ENCODE measurements at regions not wholly inside any gene's neighbourhood (a gene's known extent, or its start where the extent isn't known, plus 50 kb on each side); places are given as distances from the start of the nearest gene placed in this dataset.

DNA sequence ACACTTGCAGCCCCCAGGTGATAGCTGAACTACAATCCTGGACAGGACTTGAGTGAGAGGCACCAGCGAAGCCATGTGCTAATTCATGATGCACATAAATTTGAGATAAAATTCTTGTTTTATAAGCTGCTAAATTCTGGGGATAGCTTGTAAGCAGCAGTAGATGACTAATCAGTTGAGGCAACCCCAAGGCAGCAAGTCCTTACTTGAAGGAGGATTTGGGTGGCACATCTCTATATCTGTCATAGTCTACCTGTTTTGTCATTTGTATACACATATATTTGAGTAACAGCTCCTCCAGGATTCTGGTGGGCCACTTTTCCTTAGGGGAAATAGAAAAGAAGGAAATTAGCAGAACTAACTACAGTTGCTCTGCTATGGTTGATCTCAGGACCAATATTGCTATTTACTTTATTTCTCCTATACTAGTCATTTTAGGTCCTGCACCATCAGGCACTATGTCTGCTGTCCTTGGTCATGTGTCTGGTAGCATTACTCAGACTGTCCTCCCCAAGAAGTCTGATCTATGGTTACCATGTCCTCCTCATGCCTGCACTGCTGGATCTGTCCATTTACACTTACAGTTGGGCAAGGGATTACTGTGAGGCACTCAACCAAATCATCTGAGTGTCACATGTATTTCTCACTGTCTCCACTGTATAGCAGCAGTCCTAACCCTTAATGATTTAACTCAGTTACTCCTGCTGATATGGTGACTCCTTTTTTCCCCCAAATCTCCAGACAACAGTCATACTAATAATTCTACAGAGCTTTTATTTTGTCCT, 436.0 kb upstream of the CWC22 start:
- H3K27me3 ChIP-seq (ENCODE audit: control insufficient read depth, insufficient read depth, low read length), result no peaks in the 10 kb centered on the region
- H3K9ac ChIP-seq (ENCODE audit: low read depth, low read length), result no peak overlapping the region
- H3K9me3 ChIP-seq (replicated peaks; ENCODE audit: low read length), result no peaks in the 10 kb centered on the region
- H3K4me2 ChIP-seq (ENCODE audit: low read length), result no peak overlapping the region
- H3K4me3 ChIP-seq (ENCODE audit: low read length), result no peak overlapping the region
- H3K4me1 ChIP-seq (ENCODE audit: control insufficient read depth, insufficient read depth, low read length), result no peaks in the 10 kb centered on the region
- no peaks in the 10 kb centered on the region for H3K36me3 ChIP-seq (ENCODE audit: insufficient read depth, low read length)

DNA sequence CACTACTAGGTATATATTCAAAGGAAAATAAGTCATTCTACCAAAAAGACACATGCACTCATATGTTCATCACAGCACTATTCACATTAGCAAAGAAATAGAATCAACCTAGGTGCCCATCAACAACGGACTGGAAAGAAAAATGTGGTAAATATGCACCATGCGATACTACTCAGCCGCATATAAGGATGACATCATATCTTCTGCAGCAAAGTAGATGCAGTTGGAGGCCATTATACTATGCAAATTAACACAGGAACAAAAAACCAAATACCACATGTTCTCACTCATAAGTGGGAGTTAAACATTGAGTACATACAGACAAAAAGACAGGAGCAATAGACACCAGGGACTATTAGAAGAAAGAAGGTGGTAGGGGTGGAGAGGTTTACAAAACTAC, 412.1 kb upstream of the CWC22 start:
- no peak overlapping the region for H3K4me3 ChIP-seq (ENCODE audit: low read length)
- H3K4me1 ChIP-seq (ENCODE audit: control insufficient read depth, insufficient read depth, low read length), result no peaks in the 10 kb centered on the region
- H3K4me2 ChIP-seq (ENCODE audit: low read length), result no peak overlapping the region
- H3K36me3 ChIP-seq (ENCODE audit: insufficient read depth, low read length), result no peaks in the 10 kb centered on the region
- no peak overlapping the region for H3K9ac ChIP-seq (ENCODE audit: low read depth, low read length)
- no peaks in the 10 kb centered on the region for H3K27me3 ChIP-seq (ENCODE audit: control insufficient read depth, insufficient read depth, low read length)
- no peaks in the 10 kb centered on the region for H3K9me3 ChIP-seq (replicated peaks; ENCODE audit: low read length)

DNA sequence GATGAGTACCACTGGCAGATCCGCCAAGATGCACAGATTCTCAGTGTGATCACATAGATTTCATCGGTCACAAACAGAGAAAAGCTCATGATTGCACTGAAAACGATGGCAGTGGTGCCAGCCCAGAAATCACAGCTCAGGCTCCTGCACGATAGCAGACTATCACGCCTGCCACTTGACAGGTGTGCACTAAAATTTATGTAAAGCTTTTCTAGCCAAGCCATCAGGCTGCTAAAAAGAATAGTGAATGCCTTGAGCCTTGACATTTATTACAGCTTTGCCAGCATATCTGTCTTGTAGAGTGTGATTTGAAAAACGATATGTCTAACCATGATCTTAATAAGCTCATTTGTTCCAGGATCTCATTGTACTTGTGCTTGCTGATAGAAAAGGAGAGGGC, 409.5 kb upstream of the CWC22 start:
- no peaks in the 10 kb centered on the region for H3K27me3 ChIP-seq (ENCODE audit: control insufficient read depth, insufficient read depth, low read length)
- no peaks in the 10 kb centered on the region for H3K4me1 ChIP-seq (ENCODE audit: control insufficient read depth, insufficient read depth, low read length)
- no peaks in the 10 kb centered on the region for H3K9me3 ChIP-seq (replicated peaks; ENCODE audit: low read length)
- no peak overlapping the region for H3K4me2 ChIP-seq (ENCODE audit: low read length)
- H3K36me3 ChIP-seq (ENCODE audit: insufficient read depth, low read length), result no peaks in the 10 kb centered on the region
- H3K4me3 ChIP-seq (ENCODE audit: low read length), result no peak overlapping the region
- no peak overlapping the region for H3K9ac ChIP-seq (ENCODE audit: low read depth, low read length)

DNA sequence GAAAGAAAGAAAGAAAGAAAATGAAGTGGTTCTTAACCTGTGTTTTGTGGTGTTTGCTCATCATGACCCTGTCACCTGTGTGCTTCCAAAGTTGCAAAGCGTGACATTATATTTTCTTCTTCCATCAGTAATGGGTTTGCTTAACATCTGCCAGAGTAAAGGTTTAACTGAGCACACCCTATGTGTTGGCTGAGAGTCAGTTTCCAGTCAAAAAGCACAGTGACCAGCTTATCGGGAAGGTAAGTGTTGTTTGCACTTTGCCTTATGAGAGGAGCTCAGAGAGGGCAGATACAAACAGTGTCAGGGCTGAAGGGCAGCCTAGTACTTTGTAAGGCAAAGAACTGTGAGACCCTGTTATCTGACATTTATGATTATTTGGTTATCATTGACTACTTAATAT, 406.2 kb upstream of the CWC22 start:
- no peaks in the 10 kb centered on the region for H3K27me3 ChIP-seq (ENCODE audit: control insufficient read depth, insufficient read depth, low read length)
- no peak overlapping the region for H3K4me3 ChIP-seq (ENCODE audit: low read length)
- no peaks in the 10 kb centered on the region for H3K4me1 ChIP-seq (ENCODE audit: control insufficient read depth, insufficient read depth, low read length)
- H3K9me3 ChIP-seq (replicated peaks; ENCODE audit: low read length), result no peaks in the 10 kb centered on the region
- no peak overlapping the region for H3K9ac ChIP-seq (ENCODE audit: low read depth, low read length)
- H3K36me3 ChIP-seq (ENCODE audit: insufficient read depth, low read length), result no peaks in the 10 kb centered on the region
- no peak overlapping the region for H3K4me2 ChIP-seq (ENCODE audit: low read length)

DNA sequence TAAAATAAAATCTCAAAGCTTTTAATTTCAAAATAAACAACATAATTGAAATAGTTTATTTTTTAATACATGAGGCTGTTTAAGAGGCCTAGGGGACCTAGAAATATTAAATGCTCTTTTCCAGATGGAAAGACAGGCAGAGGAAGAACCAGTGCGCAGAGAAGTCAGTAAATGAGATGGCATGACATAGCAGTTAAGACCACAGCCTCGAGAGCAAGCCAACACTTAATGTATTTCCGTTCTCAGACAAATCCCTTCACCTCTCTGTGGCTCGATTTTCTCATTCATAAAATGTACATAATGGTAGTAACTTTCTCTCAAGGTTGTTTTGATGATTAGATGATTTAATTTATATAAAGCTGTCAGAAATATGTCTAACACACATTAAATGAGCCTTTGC, 405.1 kb upstream of the CWC22 start:
- no peaks in the 10 kb centered on the region for H3K27me3 ChIP-seq (ENCODE audit: control insufficient read depth, insufficient read depth, low read length)
- H3K4me3 ChIP-seq (ENCODE audit: low read length), result no peak overlapping the region
- no peak overlapping the region for H3K9ac ChIP-seq (ENCODE audit: low read depth, low read length)
- H3K9me3 ChIP-seq (replicated peaks; ENCODE audit: low read length), result no peaks in the 10 kb centered on the region
- no peaks in the 10 kb centered on the region for H3K36me3 ChIP-seq (ENCODE audit: insufficient read depth, low read length)
- no peak overlapping the region for H3K4me2 ChIP-seq (ENCODE audit: low read length)
- no peaks in the 10 kb centered on the region for H3K4me1 ChIP-seq (ENCODE audit: control insufficient read depth, insufficient read depth, low read length)

DNA sequence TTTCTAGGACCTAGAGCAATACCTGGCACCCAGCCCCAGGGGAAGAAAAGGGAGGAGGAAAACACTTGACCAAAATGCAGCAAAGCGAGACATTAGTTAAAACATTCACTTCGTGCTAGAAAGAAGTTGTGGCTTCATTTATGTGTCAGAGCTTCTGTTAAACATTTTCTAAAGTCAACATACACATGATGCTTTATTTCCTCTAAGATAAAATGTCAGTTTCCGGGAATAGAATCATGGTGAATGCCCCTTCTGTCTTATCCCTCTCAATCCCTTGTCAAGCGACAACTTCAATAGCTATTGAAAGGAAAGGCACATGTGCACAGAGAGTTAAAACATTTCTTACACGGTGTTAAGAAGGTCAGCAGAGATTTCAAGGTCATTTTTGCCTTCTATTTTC, 404.6 kb upstream of the CWC22 start:
- Histone ChIP-seq H3K9me3 (replicated peaks; ENCODE audit: low read length) (no peaks in the 10 kb centered on the region), H3K4me3 (ENCODE audit: low read length) (no peak overlapping the region), H3K4me2 (ENCODE audit: low read length) (no peak overlapping the region), H3K9ac (ENCODE audit: low read depth, low read length) (no peak overlapping the region), H3K36me3 (ENCODE audit: insufficient read depth, low read length) (no peaks in the 10 kb centered on the region), H3K4me1 (ENCODE audit: control insufficient read depth, insufficient read depth, low read length) (no peaks in the 10 kb centered on the region), H3K27me3 (ENCODE audit: control insufficient read depth, insufficient read depth, low read length) (no peaks in the 10 kb centered on the region)

DNA sequence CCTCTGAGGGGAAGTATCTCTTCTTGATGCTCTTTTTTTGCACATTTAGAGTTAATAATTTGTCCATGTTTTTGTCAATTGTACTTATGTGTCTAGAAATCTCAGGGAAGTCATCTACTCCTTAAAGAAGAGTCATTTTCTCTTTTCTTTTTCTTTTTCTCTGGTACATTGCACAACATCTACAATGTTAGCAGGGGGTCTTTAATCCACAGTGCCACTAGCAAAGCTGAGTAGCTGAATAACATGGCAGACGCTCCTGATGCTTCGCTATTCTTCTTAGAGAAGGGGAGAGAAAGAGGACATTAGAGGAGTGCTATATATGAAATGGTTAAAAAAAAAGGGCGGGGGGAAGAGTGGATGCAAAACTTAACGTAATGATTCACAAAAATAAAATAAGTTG, 399.6 kb upstream of the CWC22 start:
- H3K9ac ChIP-seq (ENCODE audit: low read depth, low read length), result no peak overlapping the region
- no peaks in the 10 kb centered on the region for H3K27me3 ChIP-seq (ENCODE audit: control insufficient read depth, insufficient read depth, low read length)
- no peaks in the 10 kb centered on the region for H3K4me1 ChIP-seq (ENCODE audit: control insufficient read depth, insufficient read depth, low read length)
- H3K36me3 ChIP-seq (ENCODE audit: insufficient read depth, low read length), result no peaks in the 10 kb centered on the region
- no peak overlapping the region for H3K4me2 ChIP-seq (ENCODE audit: low read length)
- H3K9me3 ChIP-seq (replicated peaks; ENCODE audit: low read length), result no peaks in the 10 kb centered on the region
- H3K4me3 ChIP-seq (ENCODE audit: low read length), result no peak overlapping the region

DNA sequence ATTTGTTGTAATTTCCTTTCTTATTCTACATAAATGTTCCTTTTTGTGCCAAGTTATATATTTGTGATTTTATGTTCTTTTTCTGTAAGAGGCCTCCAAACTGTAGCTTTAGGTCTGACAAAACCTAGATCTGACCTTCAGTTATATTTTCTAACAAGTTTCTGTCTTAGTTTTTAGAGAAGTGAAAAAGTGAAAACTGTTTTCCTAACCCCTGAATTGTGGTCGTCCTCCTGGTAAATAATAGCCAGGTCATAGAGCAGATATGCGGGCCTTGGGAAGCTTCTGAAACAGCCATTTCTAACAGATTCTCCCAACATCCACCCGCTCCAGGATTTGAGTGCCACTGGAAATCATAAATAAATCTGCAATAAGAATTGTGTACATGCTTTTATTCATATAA, 398.4 kb upstream of the CWC22 start:
- no peaks in the 10 kb centered on the region for H3K36me3 ChIP-seq (ENCODE audit: insufficient read depth, low read length)
- no peak overlapping the region for H3K4me3 ChIP-seq (ENCODE audit: low read length)
- no peak overlapping the region for H3K9ac ChIP-seq (ENCODE audit: low read depth, low read length)
- H3K27me3 ChIP-seq (ENCODE audit: control insufficient read depth, insufficient read depth, low read length), result no peaks in the 10 kb centered on the region
- no peaks in the 10 kb centered on the region for H3K9me3 ChIP-seq (replicated peaks; ENCODE audit: low read length)
- H3K4me2 ChIP-seq (ENCODE audit: low read length), result no peak overlapping the region
- no peaks in the 10 kb centered on the region for H3K4me1 ChIP-seq (ENCODE audit: control insufficient read depth, insufficient read depth, low read length)

DNA sequence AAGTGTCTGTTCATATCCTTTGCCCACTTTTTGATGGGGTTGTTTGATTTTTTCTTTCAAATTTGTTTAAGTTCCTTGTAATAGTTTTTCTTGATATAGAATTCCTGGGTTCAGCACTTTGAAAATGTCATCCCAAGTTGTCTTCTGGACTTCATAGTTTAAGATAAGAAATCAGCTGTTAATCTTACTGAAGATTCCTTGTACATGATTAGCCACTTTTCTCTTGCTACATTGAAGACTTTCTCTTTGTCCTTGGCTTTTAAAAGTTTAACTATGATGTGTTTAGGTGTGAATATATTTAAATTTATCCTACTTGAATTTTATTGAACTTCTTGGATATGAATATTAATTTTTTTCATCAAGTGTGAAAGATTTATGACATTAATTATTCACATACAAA, 387.2 kb upstream of the CWC22 start:
- Histone ChIP-seq H3K27me3 (ENCODE audit: control insufficient read depth, insufficient read depth, low read length) (no peaks in the 10 kb centered on the region), H3K4me2 (ENCODE audit: low read length) (no peak overlapping the region), H3K9me3 (replicated peaks; ENCODE audit: low read length) (no peaks in the 10 kb centered on the region), H3K4me1 (ENCODE audit: control insufficient read depth, insufficient read depth, low read length) (no peaks in the 10 kb centered on the region), H3K4me3 (ENCODE audit: low read length) (no peak overlapping the region), H3K36me3 (ENCODE audit: insufficient read depth, low read length) (no peaks in the 10 kb centered on the region), H3K9ac (ENCODE audit: low read depth, low read length) (no peak overlapping the region)

DNA sequence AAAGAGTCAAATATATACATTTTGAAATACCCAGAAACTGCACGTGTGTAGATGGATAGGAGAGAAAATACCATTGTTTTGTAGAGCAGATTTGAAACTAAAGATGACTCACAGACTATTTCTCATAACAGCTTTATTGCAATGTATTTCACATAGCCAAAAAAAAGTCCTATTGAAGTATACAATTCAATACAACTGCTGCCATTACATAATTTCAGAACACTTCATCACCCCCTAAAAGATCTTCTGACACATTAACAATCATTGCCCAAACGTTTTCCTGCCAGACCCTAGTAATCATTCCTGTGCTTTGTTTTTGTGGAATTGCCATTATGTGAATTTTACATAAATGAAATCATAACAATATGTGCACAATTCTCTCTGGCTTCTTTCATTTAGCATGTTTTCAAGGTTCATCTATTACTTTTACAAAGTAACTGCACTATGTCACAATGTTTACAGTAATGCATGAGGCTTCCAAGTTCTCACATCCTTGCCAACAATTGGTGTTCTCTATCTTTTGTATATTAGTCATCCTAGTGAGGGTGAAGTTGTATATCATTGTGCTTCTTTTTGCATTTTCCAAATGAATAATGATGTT, 378.6 kb upstream of the CWC22 start:
- no peaks in the 10 kb centered on the region for H3K9me3 ChIP-seq (replicated peaks; ENCODE audit: low read length)
- H3K27me3 ChIP-seq (ENCODE audit: control insufficient read depth, insufficient read depth, low read length), result no peaks in the 10 kb centered on the region
- no peak overlapping the region for H3K4me3 ChIP-seq (ENCODE audit: low read length)
- H3K4me2 ChIP-seq (ENCODE audit: low read length), result peak overlapping the region; percentile 19
- H3K9ac ChIP-seq (ENCODE audit: low read depth, low read length), result no peak overlapping the region
- H3K4me1 ChIP-seq (ENCODE audit: control insufficient read depth, insufficient read depth, low read length), result peaks cover 12% of the 10 kb centered on the region
- H3K36me3 ChIP-seq (ENCODE audit: insufficient read depth, low read length), result no peaks in the 10 kb centered on the region

DNA sequence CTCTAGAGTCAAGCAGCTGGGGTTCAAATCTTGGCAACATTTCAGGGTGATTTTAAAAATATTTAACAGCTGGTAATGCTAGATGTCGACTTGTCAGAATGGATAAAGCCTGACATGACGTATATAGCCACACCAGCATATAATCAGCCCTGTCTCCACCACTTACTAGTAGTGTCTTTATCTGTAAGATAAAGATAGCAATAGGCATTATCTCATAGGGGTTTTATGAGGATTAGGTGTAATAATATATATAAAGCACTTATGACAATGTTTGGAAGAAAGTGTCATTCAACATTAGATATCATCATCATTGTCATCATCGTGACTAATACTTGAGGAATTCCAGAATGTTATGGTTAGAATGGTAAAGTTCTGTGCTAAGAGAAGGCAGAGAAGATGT, 369.0 kb upstream of the CWC22 start:
- Histone ChIP-seq H3K4me3 (ENCODE audit: low read length) (no peak overlapping the region), H3K4me1 (ENCODE audit: control insufficient read depth, insufficient read depth, low read length) (no peaks in the 10 kb centered on the region), H3K4me2 (ENCODE audit: low read length) (no peak overlapping the region), H3K36me3 (ENCODE audit: insufficient read depth, low read length) (no peaks in the 10 kb centered on the region), H3K9me3 (replicated peaks; ENCODE audit: low read length) (no peaks in the 10 kb centered on the region), H3K27me3 (ENCODE audit: control insufficient read depth, insufficient read depth, low read length) (no peaks in the 10 kb centered on the region), H3K9ac (ENCODE audit: low read depth, low read length) (no peak overlapping the region)
